Stomach (tissue), 4 donors: ENCODE measurements at regions not wholly inside any gene's neighbourhood (a gene's known extent, or its start where the extent isn't known, plus 50 kb on each side); places are given as distances from the start of the nearest gene placed in this dataset.

Experiments
- EP300 ChIP-seq: sonication (generic); formaldehyde crosslinking; IDR thresholded peaks from one replicate; pipeline ENCODE4 v1.6.1; 2017; ENCODE audit warnings: antibody characterized with exemption
- POLR2A ChIP-seq, 4 donors: fragments of 450-650 bp; IDR thresholded peaks; one replicate each; pipeline ENCODE4 v1.6.1; 2016; ENCODE audit warnings: antibody characterized with exemption in 4 of 4, control low read depth in 2 of 4, mild to moderate bottlenecking in 1 of 4, moderate library complexity in 1 of 4
- POLR2AphosphoS5 ChIP-seq, 3 donors: sonication (generic); formaldehyde crosslinking; IDR thresholded peaks; one replicate each; pipeline ENCODE4 v1.6.1; 2016; ENCODE audit warnings: antibody characterized with exemption in 3 of 3
- TF ChIP-seq, protein P1 (sequence below), 7 experiments: fragments of 450-650 bp in 4 of 7; fragments of 200-600 bp in 3 of 7; sonication (generic) in 3 of 7; IDR thresholded peaks; one replicate each; pipeline ENCODE4 v1.5.1; 2016 to 2019; ENCODE audit warnings: antibody characterized with exemption in 7 of 7, control low read depth in 2 of 7, mild to moderate bottlenecking in 1 of 7

DNA sequence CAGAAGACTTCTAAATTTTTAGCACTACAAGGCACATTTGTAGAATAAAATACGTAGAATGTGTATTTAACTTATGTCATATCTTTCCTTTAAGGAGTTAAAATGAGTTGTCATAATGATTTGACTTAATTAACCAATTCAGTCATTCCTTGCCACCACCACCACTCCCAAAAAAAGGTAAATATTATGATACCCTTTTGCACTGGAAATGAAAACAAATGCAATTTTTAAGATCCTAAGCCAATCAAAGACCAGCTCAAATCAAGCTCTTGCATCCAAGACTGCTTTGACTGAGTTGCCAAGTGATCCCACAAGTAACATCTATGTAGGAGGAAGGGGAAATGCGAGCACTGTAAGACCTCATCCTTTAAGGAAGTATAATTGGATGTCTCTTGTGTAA lies 426.6 kb upstream of the ATP11B start:
- TF ChIP-seq, protein P1, sequence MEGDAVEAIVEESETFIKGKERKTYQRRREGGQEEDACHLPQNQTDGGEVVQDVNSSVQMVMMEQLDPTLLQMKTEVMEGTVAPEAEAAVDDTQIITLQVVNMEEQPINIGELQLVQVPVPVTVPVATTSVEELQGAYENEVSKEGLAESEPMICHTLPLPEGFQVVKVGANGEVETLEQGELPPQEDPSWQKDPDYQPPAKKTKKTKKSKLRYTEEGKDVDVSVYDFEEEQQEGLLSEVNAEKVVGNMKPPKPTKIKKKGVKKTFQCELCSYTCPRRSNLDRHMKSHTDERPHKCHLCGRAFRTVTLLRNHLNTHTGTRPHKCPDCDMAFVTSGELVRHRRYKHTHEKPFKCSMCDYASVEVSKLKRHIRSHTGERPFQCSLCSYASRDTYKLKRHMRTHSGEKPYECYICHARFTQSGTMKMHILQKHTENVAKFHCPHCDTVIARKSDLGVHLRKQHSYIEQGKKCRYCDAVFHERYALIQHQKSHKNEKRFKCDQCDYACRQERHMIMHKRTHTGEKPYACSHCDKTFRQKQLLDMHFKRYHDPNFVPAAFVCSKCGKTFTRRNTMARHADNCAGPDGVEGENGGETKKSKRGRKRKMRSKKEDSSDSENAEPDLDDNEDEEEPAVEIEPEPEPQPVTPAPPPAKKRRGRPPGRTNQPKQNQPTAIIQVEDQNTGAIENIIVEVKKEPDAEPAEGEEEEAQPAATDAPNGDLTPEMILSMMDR (IDR thresholded peaks at IDR 0.05): no peak
- no peak for TF ChIP-seq POLR2AphosphoS5 (IDR thresholded peaks at IDR 0.05)
- no peak for TF ChIP-seq POLR2A (IDR thresholded peaks at IDR 0.05)
- TF ChIP-seq EP300: no peak
